HG03066 (cell line): ENCODE measurements at regions not wholly inside any gene's neighbourhood (a gene's known extent, or its start where the extent isn't known, plus 50 kb on each side); places are given as distances from the start of the nearest gene placed in this dataset.
"Not testable (repeated sequence)": the region's sequence is repeated elsewhere in the genome, so short reads cannot be mapped to it uniquely, and the experiment has no call there.

ENCODE experiments used
- ATAC-seq: cut with Tn5 transposase; IDR thresholded peaks from one replicate; pipeline ENCODE4 v1.9.1; 2021; ENCODE audit warnings: low read depth; ENCODE audit not compliant: unreplicated experiment

DNA sequence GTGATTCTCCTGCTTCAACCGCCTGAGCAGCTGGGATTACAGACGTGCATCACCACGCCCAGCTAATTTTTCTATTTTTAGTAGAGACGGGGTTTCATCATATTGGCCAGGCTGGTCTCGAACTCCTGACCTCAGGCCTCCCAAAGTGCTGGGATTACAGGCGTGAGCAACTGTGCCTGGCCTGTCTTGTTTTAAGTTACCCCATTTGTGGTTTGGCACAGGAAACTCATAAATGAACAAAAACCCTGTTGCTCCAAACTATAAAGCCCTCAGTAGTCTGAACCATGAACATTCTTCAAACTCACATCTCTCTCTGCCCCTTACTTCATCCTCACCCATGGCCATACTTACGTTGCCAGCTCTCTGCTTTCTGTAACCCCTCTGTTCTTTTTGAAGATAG is 61.7 kb downstream of the RHOU start:
- ATAC-seq = not testable (repeated sequence)

DNA sequence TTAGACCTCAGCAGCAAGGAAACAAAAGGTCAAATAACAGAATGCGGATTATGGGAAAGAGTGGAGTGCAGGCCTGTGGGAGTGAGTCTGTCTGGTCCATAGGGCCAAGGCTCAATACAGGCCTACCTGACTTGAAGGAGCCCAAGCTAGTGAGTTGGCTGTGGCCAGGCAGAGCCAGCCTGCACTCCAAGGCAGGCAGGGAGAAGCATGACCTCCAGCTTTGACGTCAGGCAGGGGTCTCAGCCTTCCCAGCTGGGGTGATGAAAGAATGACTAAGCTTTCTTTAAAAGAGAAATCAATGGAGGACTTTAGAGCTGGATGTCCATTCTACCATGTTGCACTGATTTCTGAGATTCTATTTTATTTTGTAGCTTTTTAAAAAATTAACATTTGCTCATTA is 62.8 kb downstream of the RHOU start:
- no peak for ATAC-seq

DNA sequence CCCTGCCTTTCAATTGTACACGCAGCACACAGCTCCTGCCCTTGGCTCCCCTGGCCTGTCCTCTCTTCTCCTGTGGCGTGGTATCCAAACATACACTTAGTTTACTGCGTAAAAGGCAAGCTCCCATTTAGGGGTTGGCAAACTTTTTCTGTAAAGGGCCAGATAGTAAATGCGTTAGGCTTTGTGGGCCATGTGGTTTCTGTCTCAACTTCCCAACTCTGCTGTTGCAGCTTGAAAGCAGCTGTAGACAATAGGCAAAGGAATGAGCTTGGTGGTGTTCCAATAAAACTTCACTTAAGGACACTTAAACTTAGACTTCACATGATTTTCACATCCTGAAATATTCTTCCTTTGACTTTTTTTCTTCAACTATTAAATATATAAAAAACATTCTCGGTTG is 63.3 kb downstream of the RHOU start:
- no peak for ATAC-seq

DNA sequence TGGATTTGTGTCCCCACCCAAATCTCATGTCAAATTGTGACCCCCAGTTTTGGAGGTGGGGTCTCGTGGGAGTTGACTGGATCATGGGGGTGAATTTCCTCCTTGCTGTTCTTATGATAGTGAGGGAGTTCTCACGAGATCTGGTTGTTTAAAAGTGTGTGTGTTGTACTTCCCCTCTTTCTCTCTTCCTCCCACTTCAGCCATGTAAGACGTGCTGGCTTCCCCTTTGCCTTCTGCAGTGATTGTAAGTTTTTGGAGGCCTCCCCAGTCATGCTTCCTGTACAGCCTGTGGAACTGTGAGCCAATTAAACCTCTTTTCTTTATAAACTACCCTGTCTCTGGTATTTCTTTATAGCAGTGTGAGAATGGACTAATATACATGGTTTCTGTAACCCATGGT is 64.6 kb downstream of the RHOU start:
- no peak for ATAC-seq

DNA sequence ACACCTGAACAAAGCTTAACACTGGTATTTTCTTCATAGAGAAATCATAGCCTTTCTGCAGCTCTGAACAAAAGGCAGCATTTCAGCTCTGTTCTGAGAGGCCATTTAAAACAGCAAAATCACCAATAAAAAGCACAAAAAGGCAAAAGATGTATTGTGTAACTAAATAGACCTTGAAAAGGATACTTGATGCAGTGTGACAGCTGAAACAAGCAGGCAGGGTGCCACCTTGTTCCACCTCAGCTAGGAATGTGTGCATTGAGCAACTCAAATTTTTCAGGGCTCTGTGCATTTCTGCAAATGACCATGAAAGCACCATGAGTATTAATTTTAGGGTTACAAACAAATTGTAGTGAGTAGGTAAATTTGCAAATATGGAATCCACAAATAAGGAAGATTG is 65.8 kb downstream of the RHOU start:
- ATAC-seq = no peak

DNA sequence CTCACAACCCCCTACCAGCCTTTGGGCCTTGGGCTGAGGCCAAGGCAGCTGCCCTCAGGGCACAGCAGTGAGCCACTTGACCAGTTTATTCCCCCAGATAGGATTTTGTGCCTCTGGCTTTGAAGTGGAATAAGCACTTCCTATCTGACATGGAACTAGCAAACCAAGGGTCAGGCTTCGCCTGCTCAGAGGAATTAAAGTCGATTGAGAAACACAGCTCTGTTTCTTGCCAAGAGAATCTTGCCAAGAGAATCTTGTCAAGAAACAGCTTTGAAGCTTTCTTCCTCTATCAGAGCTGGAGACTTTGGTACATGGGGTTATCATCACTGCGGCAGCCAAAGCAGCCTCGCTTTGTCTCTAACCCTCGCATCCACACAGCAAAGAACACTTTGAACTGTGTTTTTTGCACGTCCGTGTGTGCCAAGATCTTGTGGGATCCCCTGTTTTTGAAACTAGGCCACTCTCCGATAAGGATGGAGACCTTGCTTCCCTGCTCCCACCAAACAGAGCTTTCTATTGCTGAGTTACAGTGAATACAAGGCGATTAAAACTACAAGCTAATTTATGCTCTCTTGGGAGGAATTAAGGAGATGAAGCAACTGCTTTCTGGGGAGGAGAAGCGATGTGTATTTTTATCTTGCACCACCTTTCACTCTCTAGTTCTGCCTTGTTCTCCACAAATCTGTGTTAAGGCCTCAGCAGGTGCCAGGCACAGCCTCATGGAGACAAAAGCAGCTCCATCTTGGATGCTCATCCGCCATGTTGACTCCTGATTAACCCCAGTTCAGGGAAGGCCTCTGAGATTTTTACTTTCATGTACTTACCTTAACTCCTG is 67.3 kb downstream of the RHOU start:
- no peak for ATAC-seq

DNA sequence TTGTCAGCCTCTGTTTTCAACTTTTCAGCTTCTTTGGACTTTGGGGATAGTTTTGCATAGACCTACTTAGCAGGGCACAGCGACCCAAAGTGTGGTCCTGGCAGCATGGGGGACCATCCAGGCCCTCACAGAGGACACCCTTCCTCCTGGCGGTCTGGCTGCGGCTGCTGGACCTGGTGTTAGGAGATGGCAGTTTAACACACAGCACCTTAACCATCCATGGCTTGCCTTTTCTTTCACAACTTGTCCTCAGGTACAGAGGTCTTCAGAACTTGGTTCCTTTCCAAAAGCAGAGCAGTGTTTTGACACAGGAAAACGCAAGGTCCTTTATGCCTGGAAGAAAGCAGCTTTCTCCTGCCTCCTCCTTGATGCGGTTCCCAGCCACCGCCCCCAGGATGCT is 68.1 kb downstream of the RHOU start:
- ATAC-seq = no peak

DNA sequence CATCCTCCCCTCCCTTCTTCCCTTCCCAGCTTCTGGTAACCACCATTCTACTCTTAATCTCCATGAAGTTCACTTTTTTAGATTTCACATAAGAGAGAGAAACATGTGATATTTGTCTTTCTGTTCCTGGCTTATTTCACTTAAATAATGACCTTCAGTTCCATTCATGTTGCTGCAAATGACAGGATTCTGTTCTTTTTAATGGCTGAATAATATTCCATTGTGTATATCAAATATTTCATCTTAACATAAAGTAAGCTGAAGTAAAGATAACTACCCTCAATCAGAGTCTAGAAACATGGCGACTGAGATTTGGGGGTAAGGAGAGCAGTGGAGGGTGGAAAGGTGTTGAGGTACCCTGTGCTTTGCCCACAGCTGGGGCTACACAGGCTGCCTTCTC is 68.9 kb downstream of the RHOU start:
- no peak for ATAC-seq

DNA sequence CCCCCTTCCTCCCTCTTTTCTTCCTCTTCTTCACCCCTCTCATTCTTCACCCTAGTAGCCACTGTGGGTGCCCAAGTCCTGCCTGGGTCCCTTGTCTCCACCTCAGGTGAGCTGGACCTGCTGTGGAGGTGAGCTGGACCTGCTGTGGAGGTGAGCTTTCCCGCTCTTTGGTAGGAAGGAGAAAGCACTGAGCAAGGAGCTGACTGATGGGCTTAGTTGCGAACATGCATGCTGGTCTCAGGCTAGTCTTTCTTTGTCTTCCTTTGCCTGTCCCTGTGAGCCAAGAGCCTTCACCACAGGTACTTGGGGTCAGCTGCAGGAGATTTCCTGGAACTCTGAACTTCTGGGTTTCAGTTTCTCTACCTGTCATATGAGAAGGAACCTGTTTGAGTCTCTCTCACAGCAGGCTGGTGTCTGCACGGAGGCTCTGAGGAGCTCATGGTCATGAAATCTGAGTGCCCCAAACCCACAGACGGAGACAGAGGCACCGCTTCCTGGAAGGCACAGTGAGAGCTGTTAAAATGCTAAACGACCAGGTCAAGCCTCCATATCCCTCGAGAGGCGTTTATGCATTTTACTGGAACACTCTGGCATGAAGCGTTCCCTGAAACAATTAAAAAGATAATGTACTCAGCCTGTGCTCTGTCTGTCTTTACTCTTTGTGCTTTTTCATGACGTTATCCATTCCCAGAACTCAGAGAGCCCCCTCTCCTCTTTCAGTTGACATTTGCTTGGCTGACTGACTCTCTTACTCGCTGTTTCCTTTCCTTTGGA is 69.5 kb downstream of the RHOU start:
- no peak for ATAC-seq

DNA sequence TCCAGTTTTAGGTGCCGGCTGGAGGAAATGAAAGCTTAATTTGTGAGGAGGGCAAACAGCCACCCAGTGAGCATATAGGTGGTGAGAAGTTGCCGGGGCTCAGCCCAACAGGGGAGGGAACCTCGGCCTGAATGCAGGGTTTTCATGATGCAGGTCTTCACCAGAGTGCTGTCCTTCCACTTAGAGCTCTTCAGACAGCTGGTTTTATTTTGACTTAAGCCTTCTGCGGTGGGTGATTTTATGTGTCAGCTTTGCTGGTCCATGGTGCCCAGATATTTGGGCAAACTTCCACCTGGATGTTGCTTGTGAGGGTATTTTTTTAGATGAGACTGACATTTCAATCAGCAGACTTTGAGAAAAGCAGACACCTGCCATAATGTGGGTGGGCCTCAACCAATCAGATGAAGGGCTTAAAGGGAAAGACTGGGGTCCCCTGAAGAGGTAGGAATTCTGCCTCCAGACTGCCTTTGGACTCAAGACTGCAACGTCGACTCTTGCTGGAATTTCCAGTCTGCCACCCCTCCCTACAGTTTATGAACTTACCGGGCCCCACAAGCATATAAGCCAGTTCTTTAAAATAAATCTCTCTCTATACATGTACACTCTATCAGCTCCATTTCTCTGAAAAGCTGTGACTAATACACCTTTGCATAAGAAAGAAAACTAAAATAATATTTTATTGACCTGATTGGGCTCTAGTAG is 72.8 kb downstream of the RHOU start:
- no peak for ATAC-seq

DNA sequence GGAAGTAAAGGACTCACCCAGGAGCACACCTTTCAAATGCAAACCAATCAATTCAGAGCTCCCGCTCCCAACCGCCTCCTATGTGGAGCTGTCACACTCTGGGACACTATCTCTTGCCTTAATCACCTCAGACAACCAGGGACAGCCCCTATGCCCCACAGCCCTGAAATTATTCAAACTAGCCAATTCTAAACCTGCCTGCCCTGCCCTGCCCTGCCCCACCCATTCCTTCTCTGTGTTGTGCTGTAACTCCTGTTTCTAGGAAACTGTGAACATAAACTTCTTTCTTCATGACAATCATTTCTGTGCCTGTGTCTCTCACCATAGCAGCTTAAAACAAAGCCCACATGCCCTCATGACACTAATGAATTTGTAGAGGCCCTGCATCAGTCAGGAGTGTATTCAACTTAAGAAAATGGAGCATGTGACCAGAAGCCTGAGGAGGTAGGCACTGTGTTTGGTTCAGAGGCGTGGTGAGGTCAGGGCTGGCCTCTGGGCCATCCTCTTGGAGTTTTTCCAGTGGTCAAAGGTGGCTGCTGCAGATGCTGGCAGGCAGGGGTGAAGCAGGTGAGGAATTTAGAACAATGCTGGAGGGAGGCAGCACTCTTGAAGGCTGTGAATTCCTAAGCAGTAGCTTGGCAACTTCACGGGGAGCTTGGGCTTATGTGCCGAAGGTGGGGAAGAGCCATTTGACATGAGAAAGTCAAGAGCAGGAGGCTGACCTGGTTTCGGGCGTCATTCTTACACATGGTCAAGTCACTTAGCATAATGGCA is 74.5 kb downstream of the RHOU start:
- no peak for ATAC-seq

DNA sequence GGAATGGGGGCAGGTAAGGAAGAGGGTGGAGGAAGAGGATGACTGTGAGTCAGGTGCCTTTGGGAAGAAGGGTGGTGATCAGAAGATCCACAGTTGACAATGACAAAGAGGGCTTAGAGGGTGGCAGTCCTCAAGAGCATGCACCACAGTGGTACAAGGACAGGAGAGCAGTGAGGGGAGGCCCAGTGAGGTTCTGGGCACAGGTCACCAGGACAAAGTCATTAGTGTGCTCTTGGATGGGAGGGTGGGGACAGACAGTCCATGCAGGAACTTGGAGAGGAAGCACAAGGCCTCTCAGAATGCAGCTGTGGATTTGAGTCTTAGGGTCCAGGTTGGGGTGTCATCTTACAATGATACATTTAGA is 75.1 kb downstream of the RHOU start:
- no peak for ATAC-seq

DNA sequence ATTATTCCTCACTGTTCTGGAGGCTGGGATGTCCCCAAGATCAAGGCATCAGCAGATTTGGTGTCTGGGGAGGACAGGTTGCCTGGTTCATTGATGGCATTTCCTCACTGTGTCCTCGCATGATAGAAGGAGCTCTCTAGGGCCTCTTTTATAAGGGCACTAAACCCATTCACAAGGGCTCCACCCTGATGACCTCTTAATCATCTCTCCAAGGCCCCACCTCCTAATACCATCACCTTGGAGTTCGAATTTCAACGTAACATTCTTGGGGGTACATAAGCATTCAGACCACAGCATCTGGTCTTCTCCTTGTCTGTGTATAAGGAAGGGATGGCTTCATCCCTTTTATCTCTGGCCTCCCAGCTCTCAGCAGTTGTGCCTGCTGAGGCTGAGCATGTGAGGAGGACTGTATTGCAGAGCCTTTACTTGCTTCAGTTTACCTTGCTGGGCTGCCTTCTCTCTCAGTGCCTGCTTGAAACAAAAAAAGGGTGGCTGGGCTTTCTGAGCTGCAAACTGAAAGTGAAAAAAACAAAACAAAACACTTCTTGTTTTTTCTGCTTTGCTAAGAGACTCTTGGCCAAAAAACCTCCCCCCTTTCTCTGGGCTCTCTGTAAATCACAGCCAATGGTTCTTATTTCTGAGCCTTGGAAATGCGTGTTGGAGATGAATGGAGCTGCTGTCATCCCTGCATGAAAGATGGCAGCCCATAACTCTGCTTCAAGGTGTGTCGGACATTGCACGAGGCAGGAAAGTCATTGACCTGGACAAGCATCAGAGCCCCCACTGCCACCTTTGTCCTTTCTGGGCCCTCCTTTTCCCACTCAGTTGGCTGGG is 75.8 kb downstream of the RHOU start:
- no peak for ATAC-seq

DNA sequence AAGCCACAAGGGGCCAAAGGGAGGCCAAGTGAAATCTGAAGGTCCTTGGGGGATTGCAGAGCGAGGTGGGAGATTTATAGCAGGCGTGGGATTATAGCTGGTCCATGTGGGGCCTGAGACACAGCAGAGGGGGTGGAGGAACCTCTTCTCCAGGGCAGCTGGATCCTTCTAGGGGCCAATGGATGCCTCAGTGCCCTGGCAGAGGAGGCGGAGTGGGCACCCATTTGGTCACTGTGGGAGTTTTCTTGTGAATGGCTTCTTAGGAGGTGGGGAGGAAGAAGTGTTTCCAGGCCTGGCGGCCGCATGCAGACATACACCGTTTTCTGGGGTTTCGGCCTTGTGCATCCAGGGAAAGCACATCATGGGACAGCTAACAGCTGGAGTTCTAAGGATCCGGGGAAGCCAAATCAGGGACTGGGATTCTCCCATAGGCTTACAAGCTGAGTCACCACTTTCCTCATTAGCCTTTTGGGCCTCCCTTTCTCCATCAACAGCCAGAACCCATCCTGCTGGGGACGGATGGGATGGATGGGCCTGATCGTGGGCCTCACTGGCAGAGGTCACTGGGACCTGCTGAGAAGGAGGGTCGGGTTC is 76.5 kb downstream of the RHOU start:
- ATAC-seq = no peak

DNA sequence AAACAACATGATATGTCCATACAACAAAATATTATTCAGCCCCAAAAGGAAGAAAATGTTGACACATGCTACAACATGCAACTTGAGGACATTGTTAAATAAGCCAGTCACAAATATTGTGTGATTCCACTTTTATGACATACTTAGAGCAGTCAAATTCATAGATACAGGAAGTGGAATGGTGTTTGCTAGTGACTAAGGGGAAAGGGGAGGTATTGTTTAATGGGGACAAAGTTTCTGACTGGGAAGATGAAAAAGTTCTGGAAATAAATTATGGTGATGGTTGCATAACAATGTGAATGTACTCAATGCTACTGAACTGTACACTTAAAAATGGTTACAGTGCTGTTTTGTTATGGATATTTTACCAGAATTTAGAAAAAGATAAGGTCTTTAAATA is 77.7 kb downstream of the RHOU start:
- no peak for ATAC-seq

DNA sequence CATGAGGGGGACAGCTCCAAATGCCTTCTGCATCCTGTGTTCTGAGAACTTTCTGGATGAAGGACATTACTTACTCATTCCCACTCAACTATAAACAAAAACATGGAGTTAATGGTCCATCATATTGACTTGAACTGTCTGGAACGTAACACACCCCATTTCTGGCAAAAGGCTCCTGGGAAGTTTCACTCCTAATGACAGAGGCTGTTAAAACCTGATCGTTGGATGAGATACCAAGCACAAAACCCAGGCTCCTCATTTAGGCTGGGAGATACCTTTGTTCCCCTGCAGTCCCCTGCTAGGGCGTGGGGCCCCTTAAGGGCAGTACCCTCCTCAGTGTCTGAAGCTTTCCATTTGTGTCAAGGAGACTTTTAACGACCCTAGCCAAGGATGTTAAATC is 78.9 kb downstream of the RHOU start:
- no peak for ATAC-seq

DNA sequence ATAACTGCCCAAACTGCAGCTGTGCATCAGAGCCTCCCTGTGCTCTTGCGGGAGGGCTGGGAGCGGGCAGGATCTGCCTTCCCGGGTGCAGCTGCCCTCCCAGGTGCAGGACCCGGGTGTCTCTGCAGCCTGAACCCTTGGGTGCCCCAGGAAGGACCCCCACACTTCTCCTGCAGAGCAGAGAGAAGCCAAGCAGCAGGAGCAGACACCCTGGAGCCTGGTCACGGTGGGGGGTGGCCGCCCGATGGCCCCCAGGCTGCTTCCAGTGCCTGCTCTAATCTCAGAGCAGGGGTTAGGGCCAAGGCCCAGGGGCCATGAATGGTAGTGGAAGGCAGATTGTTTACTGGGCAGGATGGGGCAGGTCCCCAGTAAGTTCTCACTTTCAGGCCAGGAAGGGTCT is 83.0 kb downstream of the RHOU start:
- ATAC-seq = no peak

DNA sequence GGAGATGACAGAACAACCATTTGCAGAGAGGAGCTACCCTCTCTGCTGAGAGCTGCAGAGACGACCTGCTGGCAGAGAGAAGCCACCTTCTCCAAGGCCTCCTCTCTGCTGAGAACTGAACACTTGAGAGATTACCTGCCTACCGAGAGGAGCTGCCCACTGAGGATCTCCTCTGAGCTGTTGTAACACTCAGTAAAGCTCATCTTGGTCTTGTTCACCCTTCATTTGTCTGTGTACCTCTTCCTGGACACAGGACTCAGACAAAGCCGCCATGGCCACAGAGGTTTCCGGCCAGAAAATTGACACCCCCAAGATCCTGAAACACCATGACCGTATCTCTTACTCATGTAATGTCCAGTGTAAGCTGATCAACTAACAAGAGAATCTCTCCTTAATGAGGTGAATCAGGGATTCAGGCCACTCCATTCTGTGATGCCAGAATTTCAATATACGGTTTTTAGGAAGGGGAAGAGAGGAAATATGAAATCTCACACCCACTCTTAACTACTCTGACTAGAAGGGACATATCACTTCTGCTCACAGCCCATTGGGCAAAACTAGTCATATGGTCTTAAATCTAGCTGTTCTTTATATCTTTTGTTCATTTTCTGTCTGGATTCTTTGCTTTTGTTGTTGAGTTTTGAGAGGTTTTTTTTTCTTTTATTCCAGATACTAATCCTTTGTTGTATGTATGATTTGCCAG is 83.8 kb downstream of the RHOU start:
- ATAC-seq = no peak

DNA sequence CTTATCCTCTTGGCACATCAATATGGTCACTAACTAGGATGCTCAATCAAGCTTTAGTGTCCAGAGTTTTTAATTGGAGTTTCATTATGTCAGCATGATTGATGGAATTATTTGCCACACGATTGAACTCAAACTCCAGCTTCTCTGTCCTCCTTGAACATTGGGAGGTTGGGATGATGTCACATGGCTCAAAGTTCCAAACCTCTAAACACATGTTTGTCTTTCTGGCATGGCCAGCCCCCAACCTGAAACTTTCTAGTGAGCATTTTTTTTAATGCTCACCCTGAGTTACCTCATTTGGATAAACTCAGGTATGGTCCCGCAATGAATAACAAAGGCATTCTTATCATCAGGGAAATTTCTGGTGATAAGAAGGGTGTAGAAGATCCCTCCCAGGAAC is 86.0 kb downstream of the RHOU start:
- no peak for ATAC-seq
